KMS-11 (cell line): ENCODE measurements at regions not wholly inside any gene's neighbourhood (a gene's known extent, or its start where the extent isn't known, plus 50 kb on each side); places are given as distances from the start of the nearest gene placed in this dataset.

Source experiments
- H2AFZ ChIP-seq: fragments of 200-600 bp; sonication (generic); 2 replicates; pipeline ENCODE4 v1.6.1; 2016; ENCODE audit warnings: antibody characterized with exemption, mixed run types, low read depth
- H3K27ac ChIP-seq: fragments of 200-600 bp; sonication (generic); 2 replicates; pipeline ENCODE4 v1.6.1; 2016; ENCODE audit warnings: mild to moderate bottlenecking, mixed run types
- H3K27me3 ChIP-seq: fragments of 200-600 bp; sonication (generic); 2 replicates; pipeline ENCODE4 v1.6.1; 2017; ENCODE audit warnings: mild to moderate bottlenecking, low read depth, mixed run types, moderate library complexity; ENCODE audit not compliant: insufficient read depth
- H3K36me3 ChIP-seq: fragments of 200-600 bp; sonication (generic); 2 replicates; pipeline ENCODE4 v1.6.1; 2017; ENCODE audit warnings: mild to moderate bottlenecking, mixed run types; ENCODE audit not compliant: insufficient read depth
- H3K4me1 ChIP-seq: fragments of 200-600 bp; sonication (generic); 2 replicates; pipeline ENCODE4 v1.6.1; 2016; ENCODE audit warnings: mild to moderate bottlenecking, low read depth, mixed run types; ENCODE audit not compliant: poor library complexity, severe bottlenecking
- H3K4me2 ChIP-seq: fragments of 200-600 bp; sonication (generic); 2 replicates; pipeline ENCODE4 v1.7.0; 2016; ENCODE audit warnings: mild to moderate bottlenecking, mixed run types
- H3K4me3 ChIP-seq: fragments of 200-600 bp; sonication (generic); IDR thresholded peaks from 2 replicates; pipeline ENCODE4 v1.6.1; 2017; ENCODE audit warnings: low read depth, low read length, mixed read lengths; ENCODE audit not compliant: insufficient read depth
- H3K79me2 ChIP-seq: fragments of 200-600 bp; sonication (generic); 2 replicates; pipeline ENCODE4 v1.6.1; 2016; ENCODE audit warnings: low read depth, mixed run types; ENCODE audit not compliant: insufficient read depth
- H3K9ac ChIP-seq: fragments of 200-600 bp; sonication (generic); 2 replicates; pipeline ENCODE4 v1.6.1; 2016; ENCODE audit warnings: mild to moderate bottlenecking, mixed run types
- H4K20me1 ChIP-seq: fragments of 200-600 bp; sonication (generic); 2 replicates; pipeline ENCODE4 v1.6.1; 2016; ENCODE audit warnings: mild to moderate bottlenecking, mixed run types; ENCODE audit not compliant: insufficient read depth
- CTCF ChIP-seq: fragments of 200-600 bp; sonication (generic); conservative IDR thresholded peaks from 2 replicates; pipeline ENCODE4 v1.6.1; 2017; ENCODE audit warnings: low read depth, mild to moderate bottlenecking, antibody characterized with exemption, low read length, moderate library complexity, mixed read lengths

GRCh38 chr7:66528652-66529051, 100.0 kb upstream of the KCTD7 start:
- no peaks in the 10 kb centered on the region for H4K20me1 ChIP-seq
- H3K27me3 ChIP-seq = no peaks in the 10 kb centered on the region
- H2AFZ ChIP-seq = no peak overlapping the region
- no peak for TF ChIP-seq CTCF
- H3K36me3 ChIP-seq = no peaks in the 10 kb centered on the region
- H3K27ac ChIP-seq = no peak overlapping the region
- H3K9ac ChIP-seq = no peak overlapping the region
- H3K4me1 ChIP-seq = no peaks in the 10 kb centered on the region
- no peaks in the 10 kb centered on the region for H3K79me2 ChIP-seq
- no peak overlapping the region for H3K4me2 ChIP-seq
- no peak overlapping the region for H3K4me3 ChIP-seq

GRCh38 chr7:66529883-66530610, 98.6 kb upstream of the KCTD7 start:
- H3K4me2 ChIP-seq = no peak overlapping the region
- no peak for TF ChIP-seq CTCF
- H3K79me2 ChIP-seq = no peaks in the 10 kb centered on the region
- no peaks in the 10 kb centered on the region for H3K36me3 ChIP-seq
- no peaks in the 10 kb centered on the region for H3K27me3 ChIP-seq
- no peaks in the 10 kb centered on the region for H4K20me1 ChIP-seq
- no peak overlapping the region for H3K9ac ChIP-seq
- no peak overlapping the region for H3K4me3 ChIP-seq
- H2AFZ ChIP-seq = no peak overlapping the region
- no peaks in the 10 kb centered on the region for H3K4me1 ChIP-seq
- no peak overlapping the region for H3K27ac ChIP-seq

GRCh38 chr7:66535414-66536329, 93.0 kb upstream of the KCTD7 start:
- no peaks in the 10 kb centered on the region for H3K36me3 ChIP-seq
- no peaks in the 10 kb centered on the region for H4K20me1 ChIP-seq
- H2AFZ ChIP-seq = no peak overlapping the region
- H3K79me2 ChIP-seq = no peaks in the 10 kb centered on the region
- no peak overlapping the region for H3K4me2 ChIP-seq
- H3K4me3 ChIP-seq = no peak overlapping the region
- no peaks in the 10 kb centered on the region for H3K27me3 ChIP-seq
- no peaks in the 10 kb centered on the region for H3K4me1 ChIP-seq
- TF ChIP-seq CTCF = no peak
- H3K9ac ChIP-seq = no peak overlapping the region
- H3K27ac ChIP-seq = no peak overlapping the region

GRCh38 chr7:66537380-66537779, 91.3 kb upstream of the KCTD7 start:
- Histone ChIP-seq H3K9ac (no peak overlapping the region), H3K4me2 (no peak overlapping the region), H4K20me1 (no peaks in the 10 kb centered on the region), H3K27ac (no peak overlapping the region), H3K36me3 (no peaks in the 10 kb centered on the region), H3K27me3 (no peaks in the 10 kb centered on the region), H3K4me3 (no peak overlapping the region), H3K4me1 (no peaks in the 10 kb centered on the region), H2AFZ (no peak overlapping the region), H3K79me2 (no peaks in the 10 kb centered on the region)
- no peak for TF ChIP-seq CTCF
